K562 (cell line): ENCODE measurements at regions not wholly inside any gene's neighbourhood (a gene's known extent, or its start where the extent isn't known, plus 50 kb on each side); places are given as distances from the start of the nearest gene placed in this dataset.
A peak's percentile ranks its signal among the peaks of the same experiment; 100 is the strongest.

ENCODE experiments used
- ATAC-seq: fragments of 200-7000 bp; cut with Tn5 transposase; 3 replicates; pipeline ENCODE4 v1.9.1; 2020; ENCODE audit warnings: moderate library complexity
- BruUV-seq: library from RNA; stranded (reverse); fragments of 400-500 nt; replicated peaks from 2 replicates; lab custom pipeline; 2021; lab: Mats Ljungman, UMichigan
- CTCF ChIA-PET: fragments of 300-600 bp; formaldehyde crosslinking; extraction: SDS; loops from one replicate; lab custom pipeline; 2021; ENCODE audit warnings: low intra/inter-chr PET ratio; lab: Yijun Ruan, JAX
- POLR2A ChIA-PET: fragments of 300-600, 350-650 bp; sonication (Branson Sonifier 250); formaldehyde crosslinking; extraction: SDS; loops from one replicate; lab custom pipeline; 2021; ENCODE audit warnings: antibody characterized with exemption, inconsistent platforms; lab: Yijun Ruan, JAX
- DNase-seq, 4 experiments: peaks; one replicate each; pipeline versions ENCODE4 v3.0.0 to v3.0.0-alpha.2; 2011 to 2018; ENCODE audit warnings: low spot score in 3 of 4, mixed read lengths in 3 of 4; ENCODE audit errors: extremely low read depth in 1 of 4
- FAIRE-seq: peaks from 2 replicates; lab custom pipeline; 2011; peaks lifted over from hg19 to GRCh38; lab: Jason Lieb, UNC
- H2AFZ ChIP-seq: 2 replicates; pipeline ENCODE4 v1.6.0; 2011; ENCODE audit warnings: low read depth, low read length, control low read depth, inconsistent platforms
- H3K27ac ChIP-seq: fragments of 200-600 bp; 3 replicates; pipeline ENCODE4 v1.8.0; 2011; ENCODE audit warnings: low read depth, mild to moderate bottlenecking, control low read depth, inconsistent platforms, low read length, moderate library complexity, mixed read lengths; ENCODE audit errors: extremely low read depth
- H3K27me3 ChIP-seq, 2 experiments: fragments of 300-600 bp in 1 of 2; 2 replicates in 1 of 2; 3 replicates in 1 of 2; pipeline versions ENCODE4 v1.6.0 to v1.8.0; 2011; ENCODE audit warnings: inconsistent platforms in 2 of 2, low read length in 2 of 2, mild to moderate bottlenecking in 1 of 2, mixed read lengths in 1 of 2, moderate library complexity in 1 of 2; ENCODE audit not compliant: control insufficient read depth in 2 of 2, insufficient read depth in 2 of 2
- H3K36me3 ChIP-seq: fragments of 300-600 bp; 3 replicates; pipeline ENCODE4 v1.8.0; 2011; ENCODE audit warnings: mild to moderate bottlenecking, low read length, inconsistent platforms; ENCODE audit not compliant: control insufficient read depth, insufficient read depth
- H3K4me1 ChIP-seq, 2 experiments: fragments of 200-600 bp in 1 of 2; replicated peaks in 1 of 2; 2 replicates in 1 of 2; 3 replicates in 1 of 2; pipeline versions ENCODE4 v1.5.1 to v1.8.0; 2011; ENCODE audit warnings: inconsistent platforms in 2 of 2, low read length in 2 of 2, mild to moderate bottlenecking in 1 of 2, mixed read lengths in 1 of 2, moderate library complexity in 1 of 2; ENCODE audit not compliant: control insufficient read depth in 2 of 2, insufficient read depth in 2 of 2
- H3K4me2 ChIP-seq: 2 replicates; pipeline ENCODE4 v1.6.1; 2011; ENCODE audit warnings: low read length, control low read depth, inconsistent platforms, mixed read lengths; ENCODE audit not compliant: insufficient read depth
- H3K4me3 ChIP-seq: fragments of 200-600 bp; sonication (generic), shearing (Covaris generic); 2 replicates; pipeline ENCODE4 v1.5.1; 2016; ENCODE audit warnings: control low read depth, inconsistent platforms
- H3K79me2 ChIP-seq: fragments of 200-600 bp; 3 replicates; pipeline ENCODE4 v1.8.0; 2011; ENCODE audit warnings: low read length, inconsistent platforms; ENCODE audit not compliant: control insufficient read depth, insufficient read depth
- H3K9ac ChIP-seq, 2 experiments: 2 replicates each; pipeline versions ENCODE4 v1.6.0 to v1.6.1; 2011; ENCODE audit warnings: low read depth in 2 of 2, low read length in 2 of 2, control low read depth in 1 of 2, inconsistent platforms in 1 of 2, mild to moderate bottlenecking in 1 of 2, mixed read lengths in 1 of 2; ENCODE audit not compliant: insufficient read depth in 1 of 2
- H3K9me1 ChIP-seq: one replicate; pipeline ENCODE4 v1.6.0; 2011; ENCODE audit warnings: inconsistent platforms, mild to moderate bottlenecking, low read length, moderate library complexity; ENCODE audit not compliant: control insufficient read depth, insufficient read depth
- H3K9me3 ChIP-seq: replicated peaks from 2 replicates; pipeline ENCODE4 v1.5.1; 2011; ENCODE audit warnings: low read depth, low read length, inconsistent platforms; ENCODE audit not compliant: control insufficient read depth, insufficient read depth
- H4K20me1 ChIP-seq: replicated peaks from 2 replicates; pipeline ENCODE4 v1.6.1; 2011; ENCODE audit warnings: low read length, inconsistent platforms, mixed read lengths; ENCODE audit not compliant: control insufficient read depth, insufficient read depth
- ARID2 ChIP-seq: fragments of 450-650 bp; IDR thresholded peaks from 2 replicates; pipeline ENCODE4 v1.6.1; 2017; ENCODE audit warnings: antibody characterized with exemption, mild to moderate bottlenecking
- C11orf30 ChIP-seq: fragments of 450-650 bp; IDR thresholded peaks from 2 replicates; pipeline ENCODE4 v1.6.1; 2016; ENCODE audit warnings: low read depth, mild to moderate bottlenecking
- OTX1 ChIP-seq: fragments of 450-650 bp; formaldehyde crosslinking; IDR thresholded peaks from 2 replicates; pipeline ENCODE4 v1.4.0; 2022; ENCODE audit warnings: mild to moderate bottlenecking
- ZBTB1 ChIP-seq: sonication (generic); formaldehyde crosslinking; IDR thresholded peaks from 2 replicates; pipeline ENCODE4 v1.8.1; 2023; ENCODE audit warnings: missing genetic modification reagents, low read depth, mild to moderate bottlenecking, borderline replicate concordance
- ZNF316 ChIP-seq: fragments of 450-650 bp; IDR thresholded peaks from 2 replicates; pipeline ENCODE4 v1.6.1; 2016
- WGBS: fragments of 100-300 bp; shearing (Covaris generic); methylation state at CpG from one replicate; pipeline ENCODE4 v1.1.6; 2016; ENCODE audit warnings: low coverage, mixed read lengths; ENCODE audit not compliant: insufficient coverage; ENCODE audit errors: missing lambda C conversion rate; 5-methylcytosine and 5-hydroxymethylcytosine counted together
- in situ Hi-C: fragments of 300-500 bp; cut with MboI; formaldehyde crosslinking; loops from 4 replicates; pipeline ENCODE4 v1.15.0; 2018; ENCODE audit warnings: inconsistent platforms, mixed read lengths
- intact Hi-C: fragments of 100-400 bp; cut with micrococcal nuclease; formaldehyde crosslinking; loops from 2 replicates; pipeline ENCODE4 v1.14.2; 2022

- no peaks in the 10 kb centered on the region for H3K79me2 ChIP-seq
- ATAC-seq, result no peak
- POLR2A ChIA-PET, result no interaction called here
- TF ChIP-seq ZBTB1 (CRISPR knock-in tag), result no peak
- TF ChIP-seq, all 486 proteins: peak for 0
- Histone ChIP-seq H2AFZ (no peak overlapping the region), H3K9me3 (no peaks in the 10 kb centered on the region), H3K27ac (no peak overlapping the region), H3K36me3 (no peaks in the 10 kb centered on the region), H3K4me3 (no peak overlapping the region), H3K4me2 (no peak overlapping the region), H4K20me1 (no peaks in the 10 kb centered on the region), H3K4me1 (no peaks in the 10 kb centered on the region), H3K9ac (no peak overlapping the region), H3K27me3 (no peaks in the 10 kb centered on the region), H3K9me1 (no peaks in the 10 kb centered on the region)
- in situ Hi-C loops, result no loop called here
- WGBS, result 0% methylated on average over 2 of the region's 2 CpGs
- intact Hi-C loops, result no loop called here
- no TSS peak for BruUV-seq
- no peak for DNase-seq
- CTCF ChIA-PET, result no interaction called here
- FAIRE-seq, result no peak
Measured at GRCh38 chr1:118785246-118785645, 202.9 kb downstream of the TBX15 start.

GRCh38 chr1:118783095-118783758, 204.9 kb downstream of the TBX15 start:
- Histone ChIP-seq H3K27ac (no peak overlapping the region), H4K20me1 (no peaks in the 10 kb centered on the region), H3K27me3 (no peaks in the 10 kb centered on the region), H3K4me2 (no peak overlapping the region), H3K9ac (no peak overlapping the region), H2AFZ (no peak overlapping the region), H3K79me2 (no peaks in the 10 kb centered on the region), H3K9me3 (no peaks in the 10 kb centered on the region), H3K4me3 (no peak overlapping the region), H3K9me1 (no peaks in the 10 kb centered on the region), H3K36me3 (no peaks in the 10 kb centered on the region), H3K4me1 (no peaks in the 10 kb centered on the region)
- DNase-seq (no peak), ATAC-seq (no peak), FAIRE-seq (peak; percentile 11)
- intact Hi-C loops (no loop called here), in situ Hi-C loops (no loop called here)
- no TSS peak for BruUV-seq
- TF ChIP-seq OTX1 (CRISPR knock-in tag) (no peak), C11orf30 (peak; percentile 18; the same call in 1 of the 2 replicates), ZNF316 (peak; percentile 56), ARID2 (no peak)
- 0% methylated on average over 2 of the region's 2 CpGs for WGBS
- ChIA-PET POLR2A (no interaction called here), CTCF (no interaction called here)
